ENCODE measurements at regions not wholly inside any gene's neighbourhood (a gene's known extent, or its start where the extent isn't known, plus 50 kb on each side); places are given as distances from the start of the nearest gene placed in this dataset.

GRCh38 chr12:38538319-38538718 lies 221.7 kb downstream of the ALG10B start:
- TF ChIP-seq CTCF (IDR thresholded peaks at IDR 0.05 in 8 of 11, conservative IDR thresholded peaks at IDR 0.05 in 3 of 11) = no peak
- no peak for TF ChIP-seq POLR2A (IDR thresholded peaks at IDR 0.05)
